ENCODE measurements at regions not wholly inside any gene's neighbourhood (a gene's known extent, or its start where the extent isn't known, plus 50 kb on each side); places are given as distances from the start of the nearest gene placed in this dataset.
A peak's percentile ranks its signal among the peaks of the same experiment; 100 is the strongest.

- Histone ChIP-seq H3K4me1 (ENCODE audit: control insufficient read depth, insufficient read depth, low read length) (no peaks in the 10 kb centered on the region), H3K27ac (ENCODE audit: extremely low read depth, low read depth, low read length) (no peak overlapping the region), H3K4me3 (ENCODE audit: low read depth, low read length) (no peak overlapping the region), H3K9me3 (ENCODE audit: control insufficient read depth, insufficient read depth, low read depth, low read length) (no peaks in the 10 kb centered on the region), H3K36me3 (ENCODE audit: control insufficient read depth in 2 of 2, insufficient read depth in 1 of 2, low read length in 2 of 2) (no peaks in the 10 kb centered on the region)
- CTCF ChIA-PET: no interaction called here
- POLR2A ChIA-PET: no interaction called here
- TF ChIP-seq ZNF624 (tag by site-specific recombination; IDR thresholded peaks at IDR 0.05) (no peak), ZNF132 (tag by site-specific recombination; IDR thresholded peaks at IDR 0.05; ENCODE audit: borderline replicate concordance) (no peak), KLF1 (tag by site-specific recombination; IDR thresholded peaks at IDR 0.05) (no peak), ZBTB48 (tag by site-specific recombination; IDR thresholded peaks at IDR 0.05) (no peak), ZNF544 (tag by site-specific recombination; IDR thresholded peaks at IDR 0.05) (no peak), ZNF133 (tag by site-specific recombination; IDR thresholded peaks at IDR 0.05) (no peak)
- TF ChIP-seq, protein P1, sequence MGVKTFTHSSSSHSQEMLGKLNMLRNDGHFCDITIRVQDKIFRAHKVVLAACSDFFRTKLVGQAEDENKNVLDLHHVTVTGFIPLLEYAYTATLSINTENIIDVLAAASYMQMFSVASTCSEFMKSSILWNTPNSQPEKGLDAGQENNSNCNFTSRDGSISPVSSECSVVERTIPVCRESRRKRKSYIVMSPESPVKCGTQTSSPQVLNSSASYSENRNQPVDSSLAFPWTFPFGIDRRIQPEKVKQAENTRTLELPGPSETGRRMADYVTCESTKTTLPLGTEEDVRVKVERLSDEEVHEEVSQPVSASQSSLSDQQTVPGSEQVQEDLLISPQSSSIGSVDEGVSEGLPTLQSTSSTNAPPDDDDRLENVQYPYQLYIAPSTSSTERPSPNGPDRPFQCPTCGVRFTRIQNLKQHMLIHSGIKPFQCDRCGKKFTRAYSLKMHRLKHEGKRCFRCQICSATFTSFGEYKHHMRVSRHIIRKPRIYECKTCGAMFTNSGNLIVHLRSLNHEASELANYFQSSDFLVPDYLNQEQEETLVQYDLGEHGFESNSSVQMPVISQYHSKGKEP (tag by site-specific recombination; IDR thresholded peaks at IDR 0.05): no peak
- TF ChIP-seq, protein P2, sequence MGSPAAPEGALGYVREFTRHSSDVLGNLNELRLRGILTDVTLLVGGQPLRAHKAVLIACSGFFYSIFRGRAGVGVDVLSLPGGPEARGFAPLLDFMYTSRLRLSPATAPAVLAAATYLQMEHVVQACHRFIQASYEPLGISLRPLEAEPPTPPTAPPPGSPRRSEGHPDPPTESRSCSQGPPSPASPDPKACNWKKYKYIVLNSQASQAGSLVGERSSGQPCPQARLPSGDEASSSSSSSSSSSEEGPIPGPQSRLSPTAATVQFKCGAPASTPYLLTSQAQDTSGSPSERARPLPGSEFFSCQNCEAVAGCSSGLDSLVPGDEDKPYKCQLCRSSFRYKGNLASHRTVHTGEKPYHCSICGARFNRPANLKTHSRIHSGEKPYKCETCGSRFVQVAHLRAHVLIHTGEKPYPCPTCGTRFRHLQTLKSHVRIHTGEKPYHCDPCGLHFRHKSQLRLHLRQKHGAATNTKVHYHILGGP (tag by site-specific recombination; IDR thresholded peaks at IDR 0.05): 0 out of 2 replicates have a peak, but pooled peaks have one; percentile 24
Measured at GRCh38 chr12:66836623-66837310, 157.9 kb upstream of the GRIP1 start.

GRCh38 chr12:66837311-66837627 is 158.4 kb upstream of the GRIP1 start:
- H3K36me3 ChIP-seq (ENCODE audit: control insufficient read depth in 2 of 2, insufficient read depth in 1 of 2, low read length in 2 of 2): no peaks in the 10 kb centered on the region
- CTCF ChIA-PET: no interaction called here

GRCh38 chr12:66838366-66838765 is 159.5 kb upstream of the GRIP1 start:
- Histone ChIP-seq H3K4me1 (ENCODE audit: control insufficient read depth, insufficient read depth, low read length) (no peaks in the 10 kb centered on the region), H3K27ac (ENCODE audit: extremely low read depth, low read depth, low read length) (no peak overlapping the region), H3K4me3 (ENCODE audit: low read depth, low read length) (no peak overlapping the region), H3K36me3 (ENCODE audit: control insufficient read depth in 2 of 2, insufficient read depth in 1 of 2, low read length in 2 of 2) (no peaks in the 10 kb centered on the region), H3K9me3 (ENCODE audit: control insufficient read depth, insufficient read depth, low read depth, low read length) (no peaks in the 10 kb centered on the region)
- ChIA-PET CTCF (no interaction called here), POLR2A (no interaction called here)
- no peak for TF ChIP-seq ZNF791 (tag by site-specific recombination; IDR thresholded peaks at IDR 0.05)
- TF ChIP-seq ZSCAN23 (tag by site-specific recombination; IDR thresholded peaks at IDR 0.05): no peak
- TF ChIP-seq ZNF707 (tag by site-specific recombination; IDR thresholded peaks at IDR 0.05): no peak
- no peak for TF ChIP-seq TRIM28 (IDR thresholded peaks at IDR 0.05; ENCODE audit: borderline replicate concordance, low read length)
- no peak for TF ChIP-seq GLI2 (tag by site-specific recombination; IDR thresholded peaks at IDR 0.05; ENCODE audit: borderline replicate concordance, low read depth)
- no peak for TF ChIP-seq ZFP3 (tag by site-specific recombination; IDR thresholded peaks at IDR 0.05; ENCODE audit: low read depth)
- TF ChIP-seq ZNF366 (tag by site-specific recombination; conservative IDR thresholded peaks at IDR 0.05): no peak
- no peak for TF ChIP-seq ZFP41 (tag by site-specific recombination; IDR thresholded peaks at IDR 0.05; ENCODE audit: borderline replicate concordance)
- no peak for TF ChIP-seq SETDB1 (IDR thresholded peaks at IDR 0.05; ENCODE audit: insufficient read length, low read length)
- TF ChIP-seq ZNF423 (tag by site-specific recombination; IDR thresholded peaks at IDR 0.05): no peak
- TF ChIP-seq ZNF133 (tag by site-specific recombination; IDR thresholded peaks at IDR 0.05): no peak
- no peak for TF ChIP-seq SALL2 (tag by site-specific recombination; IDR thresholded peaks at IDR 0.05; ENCODE audit: borderline replicate concordance)
- no peak for TF ChIP-seq ZNF639 (tag by site-specific recombination; IDR thresholded peaks at IDR 0.05)
- TF ChIP-seq ZNF37A (tag by site-specific recombination; IDR thresholded peaks at IDR 0.05): no peak
- TF ChIP-seq ZNF132 (tag by site-specific recombination; IDR thresholded peaks at IDR 0.05; ENCODE audit: borderline replicate concordance): no peak
- no peak for TF ChIP-seq YY1 (tag by site-specific recombination; IDR thresholded peaks at IDR 0.05)
- TF ChIP-seq, protein P3, sequence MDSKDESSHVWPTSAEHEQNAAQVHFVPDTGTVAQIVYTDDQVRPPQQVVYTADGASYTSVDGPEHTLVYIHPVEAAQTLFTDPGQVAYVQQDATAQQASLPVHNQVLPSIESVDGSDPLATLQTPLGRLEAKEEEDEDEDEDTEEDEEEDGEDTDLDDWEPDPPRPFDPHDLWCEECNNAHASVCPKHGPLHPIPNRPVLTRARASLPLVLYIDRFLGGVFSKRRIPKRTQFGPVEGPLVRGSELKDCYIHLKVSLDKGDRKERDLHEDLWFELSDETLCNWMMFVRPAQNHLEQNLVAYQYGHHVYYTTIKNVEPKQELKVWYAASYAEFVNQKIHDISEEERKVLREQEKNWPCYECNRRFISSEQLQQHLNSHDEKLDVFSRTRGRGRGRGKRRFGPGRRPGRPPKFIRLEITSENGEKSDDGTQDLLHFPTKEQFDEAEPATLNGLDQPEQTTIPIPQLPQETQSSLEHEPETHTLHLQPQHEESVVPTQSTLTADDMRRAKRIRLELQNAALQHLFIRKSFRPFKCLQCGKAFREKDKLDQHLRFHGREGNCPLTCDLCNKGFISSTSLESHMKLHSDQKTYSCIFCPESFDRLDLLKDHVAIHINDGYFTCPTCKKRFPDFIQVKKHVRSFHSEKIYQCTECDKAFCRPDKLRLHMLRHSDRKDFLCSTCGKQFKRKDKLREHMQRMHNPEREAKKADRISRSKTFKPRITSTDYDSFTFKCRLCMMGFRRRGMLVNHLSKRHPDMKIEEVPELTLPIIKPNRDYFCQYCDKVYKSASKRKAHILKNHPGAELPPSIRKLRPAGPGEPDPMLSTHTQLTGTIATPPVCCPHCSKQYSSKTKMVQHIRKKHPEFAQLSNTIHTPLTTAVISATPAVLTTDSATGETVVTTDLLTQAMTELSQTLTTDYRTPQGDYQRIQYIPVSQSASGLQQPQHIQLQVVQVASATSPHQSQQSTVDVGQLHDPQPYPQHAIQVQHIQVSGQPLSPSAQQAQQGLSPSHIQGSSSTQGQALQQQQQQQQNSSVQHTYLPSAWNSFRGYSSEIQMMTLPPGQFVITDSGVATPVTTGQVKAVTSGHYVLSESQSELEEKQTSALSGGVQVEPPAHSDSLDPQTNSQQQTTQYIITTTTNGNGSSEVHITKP (tag by site-specific recombination; IDR thresholded peaks at IDR 0.05): no peak
- no peak for TF ChIP-seq ZNF2 (tag by site-specific recombination; IDR thresholded peaks at IDR 0.05)

More at GRCh38 chr12:66837311-66837627, 158.4 kb upstream of the GRIP1 start:
- Histone ChIP-seq H3K4me3 (ENCODE audit: low read depth, low read length) (no peak overlapping the region), H3K27ac (ENCODE audit: extremely low read depth, low read depth, low read length) (no peak overlapping the region), H3K4me1 (ENCODE audit: control insufficient read depth, insufficient read depth, low read length) (no peaks in the 10 kb centered on the region), H3K9me3 (ENCODE audit: control insufficient read depth, insufficient read depth, low read depth, low read length) (no peaks in the 10 kb centered on the region)
- no peak for TF ChIP-seq ZNF664 (tag by site-specific recombination; IDR thresholded peaks at IDR 0.05)
- POLR2A ChIA-PET: no interaction called here
